Vagina (tissue), 2 donors: ENCODE measurements at regions not wholly inside any gene's neighbourhood (a gene's known extent, or its start where the extent isn't known, plus 50 kb on each side); places are given as distances from the start of the nearest gene placed in this dataset.

ENCODE experiments used
- DNase-seq, 2 donors: peaks; one replicate each; pipeline ENCODE4 v3.0.0-alpha.2; 2017; ENCODE audit errors: extremely low spot score in 2 of 2
- H3K27ac ChIP-seq: fragments of 200-600 bp; sonication (generic); one replicate; pipeline ENCODE4 v1.5.1; 2019
- H3K27me3 ChIP-seq: fragments of 200-600 bp; sonication (generic); one replicate; pipeline ENCODE4 v1.5.1; 2019
- H3K36me3 ChIP-seq, 2 donors: fragments of 200-600 bp; sonication (generic); one replicate each; pipeline ENCODE4 v1.5.1; 2017 to 2019
- H3K4me1 ChIP-seq: fragments of 200-600 bp; sonication (generic); one replicate; pipeline ENCODE4 v1.5.1; 2019
- H3K4me3 ChIP-seq, 2 donors: fragments of 200-600 bp; sonication (generic); 1 replicate in 1 of 2; 2 replicates in 1 of 2; pipeline ENCODE4 v1.5.1; 2016 to 2019
- H3K9me3 ChIP-seq: fragments of 200-600 bp; sonication (generic); one replicate; pipeline ENCODE4 v1.5.1; 2019
- CTCF ChIP-seq, 3 experiments: fragments of 450-650 bp in 2 of 3; fragments of 200-600 bp in 1 of 3; sonication (generic) in 1 of 3; IDR thresholded peaks; one replicate each; pipeline ENCODE4 v1.5.1; 2017 to 2019; ENCODE audit warnings: antibody characterized with exemption in 3 of 3, mild to moderate bottlenecking in 2 of 3, moderate library complexity in 2 of 3
- POLR2A ChIP-seq, 2 donors: fragments of 450-650 bp; IDR thresholded peaks; one replicate each; pipeline ENCODE4 v1.6.1; 2017; ENCODE audit warnings: antibody characterized with exemption in 2 of 2, mild to moderate bottlenecking in 2 of 2, moderate library complexity in 2 of 2
- POLR2AphosphoS5 ChIP-seq, 2 donors: sonication (generic); formaldehyde crosslinking; IDR thresholded peaks; one replicate each; pipeline ENCODE4 v1.9.0; 2017; ENCODE audit warnings: antibody characterized with exemption in 2 of 2, mild to moderate bottlenecking in 2 of 2, low read depth in 1 of 2; ENCODE audit not compliant: insufficient read depth in 1 of 2
- intact Hi-C: fragments of 100-400 bp; cut with DNase I; formaldehyde crosslinking; loops from one replicate; pipeline ENCODE4 v1.15.1; 2023

GRCh38 chr9:107177857-107178256 lies 105.2 kb upstream of the RAD23B start:
- DNase-seq, result no peak
- Histone ChIP-seq H3K36me3 (no peaks in the 10 kb centered on the region), H3K27me3 (no peaks in the 10 kb centered on the region), H3K4me1 (no peaks in the 10 kb centered on the region), H3K4me3 (no peak overlapping the region), H3K27ac (no peak overlapping the region), H3K9me3 (no peaks in the 10 kb centered on the region)
- intact Hi-C loops, result no loop called here
- TF ChIP-seq POLR2AphosphoS5 (IDR thresholded peaks at IDR 0.05; ENCODE audit: insufficient read depth in 1 of 2, low read depth in 1 of 2) (no peak), POLR2A (IDR thresholded peaks at IDR 0.05) (no peak), CTCF (IDR thresholded peaks at IDR 0.05) (no peak)

- Histone ChIP-seq H3K9me3 (no peaks in the 10 kb centered on the region), H3K27ac (no peak overlapping the region), H3K4me1 (no peaks in the 10 kb centered on the region), H3K27me3 (no peaks in the 10 kb centered on the region), H3K36me3 (no peaks in the 10 kb centered on the region), H3K4me3 (no peak overlapping the region)
- no peak for DNase-seq
- intact Hi-C loops, result no loop called here
- TF ChIP-seq CTCF (IDR thresholded peaks at IDR 0.05) (no peak), POLR2A (IDR thresholded peaks at IDR 0.05) (no peak), POLR2AphosphoS5 (IDR thresholded peaks at IDR 0.05; ENCODE audit: insufficient read depth in 1 of 2, low read depth in 1 of 2) (no peak)
Observed at GRCh38 chr9:107178293-107178692, 104.8 kb upstream of the RAD23B start.

GRCh38 chr9:107180206-107180605 lies 102.9 kb upstream of the RAD23B start:
- H3K27ac ChIP-seq, result no peak overlapping the region
- H3K4me3 ChIP-seq, result no peak overlapping the region
- H3K27me3 ChIP-seq, result no peaks in the 10 kb centered on the region
- no peaks in the 10 kb centered on the region for H3K36me3 ChIP-seq
- TF ChIP-seq CTCF (IDR thresholded peaks at IDR 0.05), result no peak
- no peak for TF ChIP-seq POLR2AphosphoS5 (IDR thresholded peaks at IDR 0.05; ENCODE audit: insufficient read depth in 1 of 2, low read depth in 1 of 2)
- TF ChIP-seq POLR2A (IDR thresholded peaks at IDR 0.05), result no peak
- intact Hi-C loops, result no loop called here
- H3K9me3 ChIP-seq, result no peaks in the 10 kb centered on the region
- no peak for DNase-seq
- no peaks in the 10 kb centered on the region for H3K4me1 ChIP-seq

DNA sequence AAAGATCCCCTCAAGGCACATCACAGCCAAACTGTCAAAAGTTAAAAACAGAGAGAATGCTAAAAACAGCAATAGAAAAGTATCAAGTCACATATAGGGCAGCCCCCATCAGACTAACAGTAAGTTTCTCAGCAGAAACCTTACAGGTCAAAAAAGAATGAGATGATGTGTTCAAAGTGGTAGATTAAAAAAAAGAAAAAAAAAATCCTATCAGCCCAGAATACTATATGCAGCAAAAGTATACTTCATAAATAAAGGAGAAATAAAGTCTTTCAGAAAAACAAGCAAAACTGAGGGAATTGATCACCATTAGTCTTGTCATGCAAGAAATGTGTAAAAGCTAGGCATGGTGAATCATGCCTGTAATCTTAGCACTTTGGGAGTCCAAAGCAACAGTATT lies 99.9 kb upstream of the RAD23B start:
- Histone ChIP-seq H3K9me3 (no peaks in the 10 kb centered on the region), H3K36me3 (no peaks in the 10 kb centered on the region), H3K4me1 (no peaks in the 10 kb centered on the region), H3K27ac (no peak overlapping the region), H3K4me3 (no peak overlapping the region), H3K27me3 (no peaks in the 10 kb centered on the region)
- DNase-seq, result no peak
- TF ChIP-seq CTCF (IDR thresholded peaks at IDR 0.05), result no peak
- no peak for TF ChIP-seq POLR2A (IDR thresholded peaks at IDR 0.05)
- no peak for TF ChIP-seq POLR2AphosphoS5 (IDR thresholded peaks at IDR 0.05; ENCODE audit: insufficient read depth in 1 of 2, low read depth in 1 of 2)
- intact Hi-C loops, result no loop called here

DNA sequence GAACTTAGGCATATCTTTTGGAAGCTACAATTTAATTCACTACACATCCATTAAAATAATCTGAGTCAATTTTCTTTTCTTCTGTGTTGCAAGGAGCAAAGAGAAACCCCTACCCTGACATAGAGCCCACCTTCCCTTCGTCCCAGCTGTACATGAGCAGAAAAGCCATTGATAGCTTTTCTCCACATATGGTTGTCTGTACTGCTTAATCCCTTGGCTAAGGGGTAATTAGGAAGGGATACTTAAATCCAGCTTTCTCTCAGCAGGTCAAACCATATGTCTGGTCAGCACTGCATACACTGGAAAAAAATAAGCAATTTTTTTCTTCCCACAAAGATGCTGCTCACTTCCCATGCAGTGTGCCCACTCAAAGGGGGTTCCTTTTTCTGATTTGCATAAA lies 94.7 kb upstream of the RAD23B start:
- no peaks in the 10 kb centered on the region for H3K36me3 ChIP-seq
- TF ChIP-seq POLR2AphosphoS5 (IDR thresholded peaks at IDR 0.05; ENCODE audit: insufficient read depth in 1 of 2, low read depth in 1 of 2) (no peak), CTCF (IDR thresholded peaks at IDR 0.05) (no peak), POLR2A (IDR thresholded peaks at IDR 0.05) (no peak)

More for the DNA sequence above, 94.7 kb upstream of the RAD23B start:
- no peaks in the 10 kb centered on the region for H3K4me1 ChIP-seq
- no peaks in the 10 kb centered on the region for H3K27me3 ChIP-seq
- H3K9me3 ChIP-seq, result no peaks in the 10 kb centered on the region
- intact Hi-C loops, result no loop called here
- no peak overlapping the region for H3K27ac ChIP-seq
- no peak for DNase-seq
- H3K4me3 ChIP-seq, result no peak overlapping the region
